ENCODE measurements at regions not wholly inside any gene's neighbourhood (a gene's known extent, or its start where the extent isn't known, plus 50 kb on each side); places are given as distances from the start of the nearest gene placed in this dataset.

DNA sequence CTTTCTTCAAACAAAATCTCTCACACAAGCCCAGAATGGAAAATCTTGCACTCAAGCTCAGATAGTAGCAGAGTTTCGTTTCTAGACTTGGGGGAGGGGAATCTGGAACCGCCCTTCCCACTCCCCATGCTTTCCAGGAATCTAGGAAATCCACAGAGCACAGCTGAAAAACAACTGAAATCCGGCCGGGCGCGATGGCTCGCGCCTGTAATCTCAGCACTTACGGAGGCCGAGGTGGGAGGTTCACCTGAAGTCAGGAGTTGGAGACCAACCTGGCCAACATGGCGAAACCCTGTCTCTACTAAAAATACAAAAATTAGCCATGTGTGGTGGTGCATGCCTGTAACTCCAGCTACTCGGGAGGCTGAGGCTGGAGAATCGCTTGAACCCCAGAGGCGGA is 127.3 kb upstream of the SLC34A2 start:
- DNase-seq (ENCODE audit: low read depth): no peak

DNA sequence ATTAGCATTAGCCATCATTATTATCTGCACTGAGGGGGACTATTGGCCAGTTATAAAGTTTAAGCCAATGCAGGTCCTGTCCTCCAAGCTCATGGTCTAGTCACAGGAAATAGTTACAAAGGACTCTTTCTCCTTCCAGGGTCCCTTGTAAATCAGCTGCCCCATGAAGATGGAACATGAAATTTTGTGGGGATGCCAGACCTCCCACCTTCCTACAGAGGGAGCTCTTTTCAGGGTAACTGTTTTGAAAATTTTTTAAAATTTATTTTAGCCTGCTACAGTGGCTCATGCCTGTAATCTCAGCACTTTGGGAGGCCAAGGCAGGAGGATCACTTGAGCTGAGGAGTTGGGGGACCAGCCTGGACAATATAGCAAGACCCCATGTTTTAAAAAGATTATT is 124.4 kb upstream of the SLC34A2 start:
- DNase-seq (ENCODE audit: low read depth): no peak

DNA sequence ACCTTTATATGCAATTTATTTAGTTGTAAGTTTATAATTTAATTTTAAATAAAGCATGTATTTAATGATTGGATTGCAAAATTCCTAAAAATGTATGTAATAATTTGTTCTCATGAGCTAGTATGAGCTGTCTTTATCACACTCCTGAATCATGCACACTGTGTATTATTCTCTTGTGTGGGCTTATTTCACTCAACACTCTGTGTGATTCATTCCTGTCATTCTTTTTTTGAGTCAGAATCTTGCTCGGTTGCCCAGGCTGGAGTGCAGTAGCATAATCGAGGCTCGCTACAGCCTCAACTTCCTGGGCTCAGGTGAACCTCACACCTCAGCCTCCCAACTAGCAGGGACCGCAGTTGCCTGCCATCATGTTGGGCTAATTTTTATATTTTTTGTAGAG is 123.1 kb upstream of the SLC34A2 start:
- DNase-seq (ENCODE audit: low read depth): no peak

DNA sequence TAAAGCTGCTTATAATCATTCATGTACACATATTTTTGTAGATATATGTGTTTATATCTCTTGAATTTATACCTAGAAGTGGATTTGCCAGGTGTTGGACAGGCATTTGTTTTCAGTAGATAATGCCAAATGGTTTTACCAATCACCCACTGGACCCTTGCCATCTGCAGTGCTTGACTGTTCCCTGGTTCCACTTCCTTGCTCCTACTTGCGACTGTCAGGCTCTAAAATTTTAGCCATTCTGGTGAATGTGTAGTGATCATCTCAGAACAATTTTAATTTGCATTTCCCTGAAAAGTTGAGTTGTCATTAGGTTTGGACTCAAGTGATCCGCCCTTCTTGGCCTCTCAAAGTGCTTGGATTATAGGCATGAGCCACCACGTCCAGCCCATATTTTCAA is 122.4 kb upstream of the SLC34A2 start:
- no peak for DNase-seq (ENCODE audit: low read depth)

DNA sequence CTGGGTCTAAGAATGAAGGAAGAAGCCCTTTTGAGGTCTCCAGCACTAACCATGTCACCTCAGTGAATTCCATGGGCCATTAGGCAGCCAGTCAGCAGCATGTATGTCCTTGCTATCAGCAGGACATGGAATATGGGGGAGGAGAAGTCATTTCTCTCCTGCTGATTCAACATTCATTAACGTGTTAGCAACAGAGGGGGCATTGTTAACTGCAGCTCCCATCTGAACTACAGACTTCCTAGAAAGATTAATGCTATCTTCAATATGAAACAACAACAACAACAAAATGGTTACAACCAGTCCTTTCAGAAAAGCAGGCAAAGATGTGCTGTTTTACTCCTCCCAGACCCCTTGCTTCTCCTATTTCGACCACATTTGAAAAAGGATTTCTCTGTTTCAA is 120.4 kb upstream of the SLC34A2 start:
- DNase-seq (ENCODE audit: low read depth): no peak

DNA sequence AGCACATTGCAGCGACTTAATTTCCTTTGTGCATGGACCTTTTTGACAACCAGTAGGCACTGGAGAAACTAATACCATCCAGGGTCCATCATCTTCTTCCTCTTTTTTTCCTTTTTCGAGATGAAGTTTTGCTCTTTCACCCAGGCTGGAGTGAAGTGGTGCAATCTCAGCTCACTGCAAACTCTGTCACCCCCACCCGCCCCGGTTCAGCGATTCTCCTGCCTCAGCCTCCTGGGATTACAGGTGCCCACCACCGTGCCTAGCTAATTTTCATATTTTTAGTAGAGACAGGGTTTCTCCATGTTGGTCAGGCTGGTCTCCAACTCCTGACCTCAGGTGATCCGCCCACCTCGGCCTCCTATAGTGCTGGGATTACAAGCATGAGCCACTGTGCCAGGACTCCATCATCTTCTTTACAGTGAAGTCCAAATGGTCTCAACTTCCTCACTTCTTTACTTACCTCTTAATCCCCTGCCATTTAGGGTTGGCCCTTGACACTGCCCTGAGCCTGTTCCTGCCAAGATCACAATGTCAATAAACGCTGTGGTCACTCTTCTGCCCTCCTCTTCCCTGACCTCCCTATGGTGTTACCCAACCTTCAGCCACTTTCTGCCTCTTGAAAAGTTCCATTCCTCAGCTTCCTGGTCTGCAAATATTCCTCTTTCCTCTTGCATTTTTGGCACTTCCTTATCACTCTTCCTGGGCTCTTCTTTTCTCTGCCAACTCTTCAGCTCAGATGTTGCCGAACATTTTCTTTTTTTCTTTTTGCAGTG is 119.8 kb upstream of the SLC34A2 start:
- DNase-seq (ENCODE audit: low read depth): no peak

DNA sequence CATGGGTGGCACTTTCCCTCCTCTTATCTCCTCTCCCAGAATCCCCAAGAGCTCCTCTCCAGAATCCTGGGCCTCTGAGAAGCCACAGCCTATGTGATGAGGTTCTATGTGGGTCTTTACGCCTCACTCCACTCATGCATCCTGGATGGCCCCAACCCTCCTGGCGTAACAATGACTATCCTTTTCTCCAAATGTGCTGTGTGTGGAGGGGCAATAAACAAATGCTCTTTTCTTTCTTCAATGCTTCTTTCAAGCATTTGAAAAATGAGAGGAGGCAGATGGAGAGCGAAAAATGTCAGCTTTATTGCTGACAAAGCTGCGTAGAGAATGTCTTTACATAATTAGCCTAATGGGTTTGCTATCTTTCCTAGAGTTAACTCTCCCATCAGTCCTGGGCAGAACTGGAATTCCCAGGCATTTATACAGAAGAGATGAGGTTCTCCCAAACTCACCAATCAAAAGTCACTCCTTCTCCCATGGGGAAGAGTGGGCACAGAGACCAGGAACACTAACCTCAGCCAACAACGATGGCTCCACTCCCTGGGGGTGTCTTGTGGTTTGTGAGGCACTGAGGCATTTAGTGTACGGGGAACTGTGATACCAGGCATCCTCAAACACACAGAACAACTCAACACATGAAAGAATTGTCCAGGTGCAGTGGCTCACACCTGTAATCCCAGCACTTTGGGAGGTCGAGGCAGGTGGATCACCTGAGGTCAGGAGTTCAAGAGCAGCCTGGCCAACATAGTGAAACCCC is 118.9 kb upstream of the SLC34A2 start:
- DNase-seq (ENCODE audit: low read depth): no peak

DNA sequence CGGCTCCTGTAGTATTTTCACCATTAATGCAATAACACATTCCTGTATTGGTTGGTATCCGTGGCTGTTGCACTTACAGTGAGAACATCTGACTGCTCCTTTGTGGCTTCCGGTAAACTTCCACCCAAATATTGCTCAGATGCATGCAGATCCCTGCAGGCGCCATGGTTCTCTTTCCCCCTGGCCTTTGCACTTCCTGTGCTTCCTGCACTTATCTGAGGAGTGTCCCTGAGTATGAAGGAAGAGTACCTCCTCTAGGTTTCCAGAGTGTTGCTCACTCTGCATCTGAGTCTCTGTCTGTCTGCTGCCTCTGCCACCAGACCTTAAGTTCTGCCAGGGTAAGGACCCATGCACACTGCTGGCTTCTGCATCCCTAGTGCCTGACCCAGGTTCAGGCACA is 117.2 kb upstream of the SLC34A2 start:
- DNase-seq (ENCODE audit: low read depth): no peak

DNA sequence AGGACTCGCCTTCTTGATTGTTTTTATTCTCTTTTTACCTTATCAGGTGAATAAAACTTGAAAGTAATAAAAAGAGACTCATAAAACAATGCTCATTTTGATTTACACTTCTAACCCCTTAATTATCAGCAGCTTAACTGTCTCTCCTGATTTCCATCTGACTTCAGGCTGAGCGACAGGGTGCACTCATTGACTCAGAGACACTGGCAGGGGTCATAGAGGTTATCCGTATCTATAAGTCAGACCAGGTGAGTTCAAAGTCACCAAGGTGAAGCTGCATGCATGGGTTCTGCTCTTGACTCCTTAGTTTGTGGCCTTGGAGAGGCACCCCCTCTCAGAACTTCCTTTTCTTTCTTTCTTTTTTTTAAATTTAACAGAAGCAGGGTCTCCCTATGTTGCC is 116.4 kb upstream of the SLC34A2 start:
- DNase-seq (ENCODE audit: low read depth): no peak

DNA sequence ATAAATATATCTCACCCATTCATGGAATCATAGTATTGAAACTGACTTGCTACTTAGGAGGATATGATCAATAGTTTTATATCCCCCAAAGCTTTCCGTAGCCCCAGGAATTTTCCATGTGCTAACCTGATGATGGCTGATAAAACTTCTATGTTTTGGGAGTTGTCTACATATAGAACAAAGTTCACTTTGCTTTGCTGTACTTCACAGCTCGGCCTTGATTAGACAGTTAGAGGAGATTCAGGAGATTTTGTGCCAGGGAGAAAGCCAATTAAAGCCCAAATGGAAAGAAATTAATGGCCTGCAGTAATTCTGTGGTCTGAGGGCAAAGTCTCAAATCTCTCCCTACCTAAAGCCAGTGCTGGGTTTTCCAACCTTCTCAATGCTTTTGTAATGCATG is 114.9 kb upstream of the SLC34A2 start:
- no peak for DNase-seq (ENCODE audit: low read depth)

DNA sequence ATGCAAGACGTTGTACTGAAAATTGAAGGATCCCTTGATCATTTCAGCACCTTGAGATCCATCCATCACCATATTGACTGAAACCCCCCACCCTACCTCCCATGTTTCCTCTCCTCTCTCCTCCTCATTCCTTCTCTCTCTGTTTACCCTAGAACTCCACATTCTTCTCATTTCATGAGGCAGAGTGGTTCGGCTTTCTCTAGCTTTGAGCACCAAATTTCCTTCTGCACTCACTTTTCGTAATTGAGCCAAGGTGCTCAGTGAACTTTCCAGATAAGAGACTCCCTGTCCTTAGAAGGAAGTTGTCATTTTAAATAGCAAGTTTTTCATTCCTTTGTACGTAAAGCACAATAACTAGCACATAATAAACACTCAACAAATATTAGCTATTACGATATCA is 108.3 kb upstream of the SLC34A2 start:
- no peak for DNase-seq (ENCODE audit: low read depth)

DNA sequence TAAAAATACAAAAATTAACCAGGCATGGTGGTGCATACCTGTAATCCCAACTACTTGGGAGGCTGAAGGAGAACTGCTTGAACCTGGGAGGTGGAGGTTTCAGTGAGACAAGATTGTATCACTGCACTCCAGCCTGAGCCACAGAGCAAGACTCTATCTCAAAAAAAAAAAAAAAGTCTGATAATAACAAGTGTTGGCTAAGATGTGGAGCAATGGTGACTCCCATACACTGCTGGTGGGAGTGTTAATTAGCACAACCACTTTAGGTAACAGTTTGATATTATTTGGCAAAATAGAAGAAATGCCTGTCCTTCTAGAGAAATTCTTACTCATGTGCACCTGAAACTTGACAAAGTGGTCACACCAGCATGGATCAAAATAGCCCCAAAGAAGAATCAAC is 106.2 kb upstream of the SLC34A2 start:
- no peak for DNase-seq (ENCODE audit: low read depth)

DNA sequence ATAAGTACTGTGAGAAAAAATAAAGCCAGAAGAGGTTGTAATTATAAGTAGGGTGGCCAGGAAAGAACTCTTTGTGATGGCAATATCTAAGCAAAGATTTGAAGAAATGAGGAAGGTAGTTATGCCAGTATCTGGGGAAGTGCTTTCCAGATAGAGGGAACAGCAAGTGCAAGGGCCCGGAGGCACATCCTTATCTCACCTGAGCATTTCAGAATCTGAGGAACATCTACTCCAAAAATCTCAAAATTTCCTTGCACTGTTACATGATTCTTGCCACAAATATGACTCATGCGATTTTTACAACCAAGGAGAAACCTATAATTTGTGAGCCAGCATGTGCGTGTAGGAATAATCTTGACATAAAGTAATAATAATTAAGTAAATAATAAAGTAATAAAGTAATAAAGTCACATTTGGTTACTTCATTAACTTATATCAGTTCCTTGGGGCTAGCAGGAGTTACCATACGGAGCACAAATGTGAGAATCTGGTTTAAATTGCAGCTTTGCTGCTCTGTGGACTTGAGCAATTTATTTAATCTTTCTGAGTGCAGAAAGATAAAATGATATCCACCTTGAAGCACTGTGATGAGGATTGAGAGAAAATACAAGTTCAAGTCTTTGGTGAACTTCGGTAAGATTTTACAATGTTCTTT is 105.1 kb upstream of the SLC34A2 start:
- DNase-seq (ENCODE audit: low read depth): no peak

DNA sequence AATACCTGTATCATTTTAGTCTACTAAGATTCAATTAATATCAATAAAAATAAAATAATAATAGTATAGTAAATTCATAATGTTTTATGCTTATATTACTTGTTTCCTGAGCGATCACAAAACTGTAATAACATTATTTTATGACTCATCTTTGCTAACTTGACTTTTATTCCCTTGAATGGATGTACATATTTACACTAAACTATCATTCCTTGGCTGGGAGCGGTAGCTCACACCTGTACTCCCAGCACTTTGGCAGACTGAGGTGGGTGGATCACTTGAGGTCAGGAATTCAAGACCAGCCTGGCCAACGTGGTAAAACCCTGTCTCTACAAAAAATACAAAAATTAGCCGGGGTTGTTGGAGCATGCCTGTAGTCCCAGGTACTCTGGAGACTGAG is 104.0 kb upstream of the SLC34A2 start:
- no peak for DNase-seq (ENCODE audit: low read depth)

DNA sequence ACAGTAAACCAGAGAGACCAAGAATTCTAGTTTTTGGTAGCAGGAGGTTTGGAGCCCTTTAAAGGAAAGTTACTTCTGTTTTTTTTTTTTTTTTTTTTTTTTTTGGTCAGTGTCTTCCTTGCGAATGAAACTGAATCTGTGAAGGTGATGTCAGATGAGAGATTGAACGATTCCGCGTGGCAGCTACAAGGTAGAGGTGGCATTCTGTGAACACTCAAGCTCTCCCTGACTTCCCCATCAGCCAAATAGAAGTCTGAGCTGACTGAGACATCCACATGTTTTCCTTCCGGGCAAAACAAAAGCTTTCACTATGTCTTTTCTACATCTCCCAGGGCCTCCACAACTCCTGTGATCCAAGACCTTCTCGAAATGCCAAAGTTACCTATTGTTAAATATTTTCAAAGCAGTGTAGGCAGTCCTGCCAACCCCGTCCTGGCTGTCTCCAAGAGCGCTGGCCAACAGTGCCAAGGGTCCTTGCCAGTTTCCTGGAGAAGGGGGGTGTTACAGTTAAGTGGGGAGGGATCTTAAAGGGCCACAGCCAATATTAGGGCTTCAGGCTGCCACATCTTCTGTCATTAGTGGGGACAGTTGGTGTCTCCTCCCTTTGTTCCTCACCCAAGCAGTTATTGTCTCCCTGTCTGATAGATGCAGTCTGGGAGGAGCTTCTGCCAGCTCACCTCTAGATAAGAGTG is 102.9 kb upstream of the SLC34A2 start:
- peak; percentile 2 for DNase-seq (ENCODE audit: low read depth)

DNA sequence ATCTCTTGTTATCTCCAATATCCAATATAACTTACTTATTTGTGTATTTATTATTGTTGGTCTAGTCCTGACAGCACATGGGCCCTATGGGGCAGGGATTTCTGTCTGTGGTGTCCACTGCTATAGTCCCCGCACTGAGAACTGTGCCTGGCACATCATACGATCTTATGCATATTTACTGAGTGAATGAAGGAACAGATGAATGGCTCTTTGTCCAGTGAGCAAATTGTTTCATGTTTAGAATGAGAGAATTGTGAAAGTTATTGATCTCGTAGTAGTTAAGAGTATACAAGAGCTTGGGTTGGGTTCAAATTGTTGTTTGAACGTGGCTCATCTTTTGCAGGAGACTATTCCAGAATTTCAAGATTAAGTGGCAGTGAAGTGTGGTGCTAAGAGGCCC is 96.1 kb upstream of the SLC34A2 start:
- no peak for DNase-seq (ENCODE audit: low read depth)

DNA sequence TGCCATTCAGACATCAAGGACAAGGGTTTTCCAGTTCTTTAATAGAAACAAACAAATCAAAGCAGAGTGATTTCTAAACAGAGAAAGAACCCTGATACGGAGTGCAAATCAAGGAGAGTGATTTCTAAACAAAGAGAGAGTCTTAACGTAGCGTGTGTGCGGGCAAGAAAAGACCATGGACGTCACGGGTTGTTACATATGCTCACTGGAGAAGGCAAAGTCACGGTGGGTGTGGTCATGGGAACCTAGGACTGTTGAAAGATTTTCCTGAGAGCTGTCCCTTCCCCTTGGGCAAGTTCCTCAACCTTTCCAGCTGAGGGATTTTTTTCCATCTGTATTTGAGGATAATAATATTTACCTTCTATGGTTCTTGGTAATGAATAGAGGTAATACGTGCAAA is 95.0 kb upstream of the SLC34A2 start:
- peak; percentile 3 for DNase-seq (ENCODE audit: low read depth)

DNA sequence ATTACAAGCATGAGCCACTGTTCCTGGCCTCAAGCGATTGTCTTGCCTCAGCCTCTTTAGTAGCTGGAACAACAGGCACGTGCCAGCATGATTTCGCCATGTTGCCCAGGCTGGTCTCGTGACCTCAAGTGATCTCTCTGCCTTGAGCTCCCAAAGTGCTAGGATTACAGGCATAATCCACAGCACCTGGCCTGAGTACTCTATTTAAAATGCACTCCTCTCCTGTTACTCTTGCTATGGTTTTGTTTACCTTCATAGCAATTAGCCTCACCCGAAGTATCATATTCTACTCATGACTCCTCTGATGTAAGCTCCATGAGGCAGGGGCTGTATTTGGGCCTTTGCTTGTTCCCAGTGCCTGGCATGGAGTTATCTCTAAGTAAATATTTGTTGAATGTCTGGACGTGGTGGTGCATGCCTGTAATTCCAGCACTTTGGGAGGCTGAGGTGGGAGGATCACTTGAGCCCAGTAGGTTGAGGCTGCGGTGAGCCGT is 92.5 kb upstream of the SLC34A2 start:
- peak; percentile 59 for DNase-seq (ENCODE audit: low read depth)

DNA sequence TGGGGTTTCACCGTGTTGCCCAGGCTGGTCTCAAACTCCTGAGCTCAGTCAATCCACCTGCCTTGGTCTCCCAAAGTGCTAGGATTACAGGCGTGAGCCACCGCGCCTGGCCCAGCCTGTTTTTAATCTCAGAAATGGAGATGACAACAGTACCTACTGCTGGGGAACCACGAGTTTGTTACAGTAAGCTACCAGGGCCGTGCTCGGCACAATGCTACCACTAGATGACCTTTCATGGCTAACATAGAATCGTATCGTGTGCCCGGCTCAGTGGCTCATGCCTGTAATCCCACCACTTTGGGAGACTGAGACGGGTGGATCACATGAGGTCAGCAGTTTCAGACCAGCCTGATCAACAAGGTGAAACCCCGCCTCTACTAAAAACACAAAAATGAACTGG is 90.8 kb upstream of the SLC34A2 start:
- no peak for DNase-seq (ENCODE audit: low read depth)

DNA sequence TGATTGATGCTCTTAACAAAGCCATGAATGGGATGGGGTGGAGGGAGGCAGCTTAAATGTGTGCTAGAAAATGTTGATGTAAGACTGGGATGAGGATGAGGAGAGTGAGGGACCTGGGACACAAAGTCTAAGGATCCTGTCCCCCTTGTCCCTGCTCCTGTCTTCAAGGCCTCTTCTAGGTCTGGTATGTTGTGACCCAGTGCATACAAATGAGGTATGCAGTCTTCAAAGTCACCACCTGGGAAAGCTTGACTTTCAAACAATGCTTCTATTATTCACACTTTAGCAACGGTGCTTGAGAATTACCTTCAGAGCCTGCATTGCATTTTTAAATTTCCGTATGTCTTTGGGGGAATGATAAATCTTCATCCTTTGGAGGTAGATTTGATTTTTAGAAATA is 88.4 kb upstream of the SLC34A2 start:
- no peak for DNase-seq (ENCODE audit: low read depth)

DNA sequence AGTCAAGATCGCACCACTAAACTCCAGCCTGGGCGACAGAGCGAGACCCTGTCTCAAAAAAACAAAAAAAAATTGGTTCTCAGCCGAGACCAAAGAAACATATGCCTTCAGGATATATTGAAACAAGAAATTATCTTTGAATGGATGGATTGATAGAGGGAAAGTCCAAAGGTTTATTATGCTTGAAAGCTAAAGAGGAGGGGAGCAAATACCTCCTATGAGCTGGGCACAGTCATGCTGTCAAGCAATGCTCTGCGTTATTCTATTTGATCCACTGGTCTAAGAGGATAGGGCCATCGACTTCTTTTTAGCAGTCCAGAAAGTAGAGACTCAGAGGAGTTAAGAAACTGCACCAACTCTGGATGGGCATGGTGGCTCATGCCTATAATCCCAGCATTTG is 85.9 kb upstream of the SLC34A2 start:
- no peak for DNase-seq (ENCODE audit: low read depth)

DNA sequence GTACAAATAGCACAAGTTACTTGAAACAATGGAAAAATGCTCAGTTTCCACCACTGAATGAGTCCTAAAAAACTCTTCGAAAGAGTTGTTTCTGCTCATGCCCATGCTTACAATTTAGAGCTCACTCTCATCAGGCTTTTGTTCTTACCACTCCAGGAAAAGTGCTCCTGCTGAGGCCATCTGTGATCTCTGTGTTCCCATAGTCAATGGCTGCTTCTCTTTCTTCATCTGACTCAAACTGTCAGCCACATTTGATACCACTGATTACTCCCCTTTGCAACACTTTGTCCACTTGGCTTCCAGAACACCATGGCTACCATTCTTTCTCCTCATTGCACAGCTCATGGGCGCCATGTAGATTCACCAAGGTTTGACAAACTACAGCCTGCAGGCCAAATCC is 80.0 kb upstream of the SLC34A2 start:
- DNase-seq (ENCODE audit: low read depth): no peak

All from myocyte (in vitro differentiated cells).